Esophagus squamous epithelium (tissue), 4 donors: ENCODE measurements at regions not wholly inside any gene's neighbourhood (a gene's known extent, or its start where the extent isn't known, plus 50 kb on each side); places are given as distances from the start of the nearest gene placed in this dataset.

Experiments
- CTCF ChIP-seq, 6 experiments: fragments of 450-650 bp in 4 of 6; fragments of 200-600 bp in 2 of 6; sonication (generic) in 2 of 6; IDR thresholded peaks; one replicate each; pipeline ENCODE4 v1.5.1; 2016 to 2019; ENCODE audit warnings: antibody characterized with exemption in 6 of 6, mild to moderate bottlenecking in 4 of 6, moderate library complexity in 4 of 6
- POLR2A ChIP-seq, 4 donors: fragments of 450-650 bp; IDR thresholded peaks; one replicate each; pipeline ENCODE4 v1.6.1; 2017; ENCODE audit warnings: antibody characterized with exemption in 4 of 4, mild to moderate bottlenecking in 4 of 4, moderate library complexity in 3 of 4

GRCh38 chr21:23438081-23438480, 2169.2 kb downstream of the MRPL39 start:
- TF ChIP-seq POLR2A (IDR thresholded peaks at IDR 0.05) (no peak), CTCF (IDR thresholded peaks at IDR 0.05) (no peak)
